NB4 (cell line): ENCODE measurements at regions not wholly inside any gene's neighbourhood (a gene's known extent, or its start where the extent isn't known, plus 50 kb on each side); places are given as distances from the start of the nearest gene placed in this dataset.

Experiments used
- CTCF ChIP-seq: IDR thresholded peaks from one replicate; pipeline ENCODE4 v1.5.1; 2012; ENCODE audit warnings: low read depth, low read length
- MYC ChIP-seq: IDR thresholded peaks from 2 replicates; pipeline ENCODE4 v1.6.1; 2011; ENCODE audit warnings: low read depth, low read length

- TF ChIP-seq CTCF (no peak), MYC (no peak)
Measured at GRCh38 chr4:157616741-157617472, 396.4 kb downstream of the GRIA2 start.
